ENCODE measurements at regions not wholly inside any gene's neighbourhood (a gene's known extent, or its start where the extent isn't known, plus 50 kb on each side); places are given as distances from the start of the nearest gene placed in this dataset.

- TF ChIP-seq, protein P1, sequence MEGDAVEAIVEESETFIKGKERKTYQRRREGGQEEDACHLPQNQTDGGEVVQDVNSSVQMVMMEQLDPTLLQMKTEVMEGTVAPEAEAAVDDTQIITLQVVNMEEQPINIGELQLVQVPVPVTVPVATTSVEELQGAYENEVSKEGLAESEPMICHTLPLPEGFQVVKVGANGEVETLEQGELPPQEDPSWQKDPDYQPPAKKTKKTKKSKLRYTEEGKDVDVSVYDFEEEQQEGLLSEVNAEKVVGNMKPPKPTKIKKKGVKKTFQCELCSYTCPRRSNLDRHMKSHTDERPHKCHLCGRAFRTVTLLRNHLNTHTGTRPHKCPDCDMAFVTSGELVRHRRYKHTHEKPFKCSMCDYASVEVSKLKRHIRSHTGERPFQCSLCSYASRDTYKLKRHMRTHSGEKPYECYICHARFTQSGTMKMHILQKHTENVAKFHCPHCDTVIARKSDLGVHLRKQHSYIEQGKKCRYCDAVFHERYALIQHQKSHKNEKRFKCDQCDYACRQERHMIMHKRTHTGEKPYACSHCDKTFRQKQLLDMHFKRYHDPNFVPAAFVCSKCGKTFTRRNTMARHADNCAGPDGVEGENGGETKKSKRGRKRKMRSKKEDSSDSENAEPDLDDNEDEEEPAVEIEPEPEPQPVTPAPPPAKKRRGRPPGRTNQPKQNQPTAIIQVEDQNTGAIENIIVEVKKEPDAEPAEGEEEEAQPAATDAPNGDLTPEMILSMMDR (conservative IDR thresholded peaks at IDR 0.05; ENCODE audit: low read length): no peak
- TF ChIP-seq EZH2phosphoT487 (IDR thresholded peaks at IDR 0.05; ENCODE audit: borderline replicate concordance, low read depth, low read length): no peak
Measured at GRCh38 chrX:120732461-120732860, 102.6 kb upstream of the C1GALT1C1 start.

All from OCI-LY7 (cell line).